IPS DF 6.9 (cell line): ENCODE measurements at regions not wholly inside any gene's neighbourhood (a gene's known extent, or its start where the extent isn't known, plus 50 kb on each side); places are given as distances from the start of the nearest gene placed in this dataset.

ENCODE experiments used
- DNase-seq: peaks from one replicate; pipeline ENCODE4 v3.0.0-alpha.2; 2013; ENCODE audit warnings: low read depth, low spot score
- H3K27ac ChIP-seq: one replicate; pipeline ENCODE4 v1.5.1; 2013; ENCODE audit warnings: low read length, control low read depth
- H3K27me3 ChIP-seq: 2 replicates; pipeline ENCODE4 v1.6.1; 2013; ENCODE audit warnings: mild to moderate bottlenecking, low read length; ENCODE audit not compliant: control insufficient read depth, insufficient read depth
- H3K36me3 ChIP-seq: 2 replicates; pipeline ENCODE4 v1.6.1; 2013; ENCODE audit warnings: low read length; ENCODE audit not compliant: control insufficient read depth, insufficient read depth
- H3K4me1 ChIP-seq: 2 replicates; pipeline ENCODE4 v1.6.1; 2013; ENCODE audit warnings: low read length; ENCODE audit not compliant: control insufficient read depth, insufficient read depth
- H3K4me3 ChIP-seq: 2 replicates; pipeline ENCODE4 v1.5.1; 2013; ENCODE audit warnings: mild to moderate bottlenecking, low read length
- H3K9me3 ChIP-seq: 2 replicates; pipeline ENCODE4 v1.6.1; 2013; ENCODE audit warnings: low read length, inconsistent platforms; ENCODE audit not compliant: control insufficient read depth, insufficient read depth
- WGBS: extraction: QIAGEN DNeasy Blood & Tissue Kit; methylation state at CpG from one replicate; pipeline ENCODE4 v1.1.7; 2013; ENCODE audit warnings: mixed read lengths, missing lambda C conversion rate; ENCODE audit not compliant: insufficient read length, insufficient coverage; 5-methylcytosine and 5-hydroxymethylcytosine counted together

DNA sequence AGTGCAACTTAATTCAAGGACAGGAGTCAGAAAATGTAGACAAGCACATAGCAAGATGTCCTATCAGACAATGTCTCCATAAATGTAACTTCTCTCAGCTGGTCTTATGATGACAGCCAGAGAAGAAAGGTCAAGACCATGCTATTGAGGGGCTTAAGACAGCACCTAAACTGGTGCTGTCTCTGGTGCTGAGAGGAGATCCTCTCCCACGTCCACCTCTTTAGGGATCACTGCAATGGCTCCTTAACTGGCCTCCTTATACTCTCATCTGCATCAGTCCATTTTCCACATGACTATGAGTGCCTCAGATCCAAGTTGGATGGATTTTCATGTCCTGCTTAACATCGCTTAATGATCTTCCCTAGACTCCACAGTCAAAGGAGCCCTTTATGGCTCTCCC is 210.6 kb downstream of the ARL4A start:
- Histone ChIP-seq H3K9me3 (no peaks in the 10 kb centered on the region), H3K4me1 (peaks cover 1% of the 10 kb centered on the region; the same call in 1 of the 2 replicates), H3K36me3 (no peaks in the 10 kb centered on the region), H3K4me3 (no peak overlapping the region), H3K27me3 (no peaks in the 10 kb centered on the region), H3K27ac (no peak overlapping the region)
- WGBS: no CpG with 5 or more reads among the region's 2 CpGs
- no peak for DNase-seq

DNA sequence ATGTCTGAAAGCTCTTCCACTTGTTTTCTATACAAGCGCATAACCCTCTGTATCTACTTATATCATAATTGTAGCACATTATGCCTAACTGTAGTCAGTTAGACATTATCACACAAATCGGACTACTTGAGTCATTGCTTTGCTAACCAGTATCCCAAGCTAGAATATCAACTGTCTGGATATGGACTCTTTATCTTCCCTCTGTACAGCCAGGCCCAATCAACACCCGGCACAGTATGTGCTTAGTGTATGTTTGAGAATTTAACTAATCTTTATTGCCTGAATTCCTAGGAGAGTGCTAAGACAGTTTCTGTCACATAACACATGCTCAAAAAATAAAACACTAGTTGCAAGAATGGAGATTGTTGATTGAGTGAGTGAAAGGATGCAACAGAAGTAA is 211.2 kb downstream of the ARL4A start:
- H3K27ac ChIP-seq: no peak overlapping the region
- H3K36me3 ChIP-seq: no peaks in the 10 kb centered on the region
- H3K27me3 ChIP-seq: no peaks in the 10 kb centered on the region
- DNase-seq: no peak
- WGBS: no CpG with 5 or more reads among the region's 3 CpGs
- no peak overlapping the region for H3K4me3 ChIP-seq
- peaks cover 1% of the 10 kb centered on the region; the same call in 1 of the 2 replicates for H3K4me1 ChIP-seq
- H3K9me3 ChIP-seq: no peaks in the 10 kb centered on the region

- H3K27me3 ChIP-seq: no peaks in the 10 kb centered on the region
- no CpG with 5 or more reads among the region's 5 CpGs for WGBS
Measured at GRCh38 chr7:12905671-12906070, 218.2 kb downstream of the ARL4A start.

GRCh38 chr7:12907774-12908173 is 220.3 kb downstream of the ARL4A start:
- no peak overlapping the region for H3K27ac ChIP-seq
- H3K36me3 ChIP-seq: no peaks in the 10 kb centered on the region
- H3K4me1 ChIP-seq: no peaks in the 10 kb centered on the region
- no peak overlapping the region for H3K4me3 ChIP-seq
- no peaks in the 10 kb centered on the region for H3K9me3 ChIP-seq
- WGBS: no CpG with 5 or more reads among the region's 2 CpGs
- no peak for DNase-seq
- H3K27me3 ChIP-seq: no peaks in the 10 kb centered on the region

More at GRCh38 chr7:12905671-12906070, 218.2 kb downstream of the ARL4A start:
- Histone ChIP-seq H3K36me3 (no peaks in the 10 kb centered on the region), H3K27ac (no peak overlapping the region), H3K4me3 (no peak overlapping the region), H3K4me1 (no peaks in the 10 kb centered on the region), H3K9me3 (no peaks in the 10 kb centered on the region)
- DNase-seq: no peak

GRCh38 chr7:12909483-12909882 is 222.1 kb downstream of the ARL4A start:
- no CpG with 5 or more reads among the region's 1 CpG for WGBS
- no peaks in the 10 kb centered on the region for H3K4me1 ChIP-seq
- DNase-seq: no peak
- no peak overlapping the region for H3K27ac ChIP-seq
- no peaks in the 10 kb centered on the region for H3K36me3 ChIP-seq
- H3K27me3 ChIP-seq: no peaks in the 10 kb centered on the region
- H3K4me3 ChIP-seq: no peak overlapping the region
- no peaks in the 10 kb centered on the region for H3K9me3 ChIP-seq

- no peaks in the 10 kb centered on the region for H3K36me3 ChIP-seq
- WGBS: no CpG with 5 or more reads among the region's 2 CpGs
- no peaks in the 10 kb centered on the region for H3K27me3 ChIP-seq
- H3K9me3 ChIP-seq: no peaks in the 10 kb centered on the region
- H3K27ac ChIP-seq: no peak overlapping the region
- no peak overlapping the region for H3K4me3 ChIP-seq
- DNase-seq: no peak
- no peaks in the 10 kb centered on the region for H3K4me1 ChIP-seq
Measured at GRCh38 chr7:12911053-12911452, 223.6 kb downstream of the ARL4A start.

- no peak overlapping the region for H3K27ac ChIP-seq
- no CpG with 5 or more reads among the region's 3 CpGs for WGBS
- no peaks in the 10 kb centered on the region for H3K36me3 ChIP-seq
- H3K4me3 ChIP-seq: no peak overlapping the region
- H3K9me3 ChIP-seq: no peaks in the 10 kb centered on the region
- no peaks in the 10 kb centered on the region for H3K4me1 ChIP-seq
- no peaks in the 10 kb centered on the region for H3K27me3 ChIP-seq
- DNase-seq: no peak
Measured at GRCh38 chr7:12913002-12913401, 225.6 kb downstream of the ARL4A start.

DNA sequence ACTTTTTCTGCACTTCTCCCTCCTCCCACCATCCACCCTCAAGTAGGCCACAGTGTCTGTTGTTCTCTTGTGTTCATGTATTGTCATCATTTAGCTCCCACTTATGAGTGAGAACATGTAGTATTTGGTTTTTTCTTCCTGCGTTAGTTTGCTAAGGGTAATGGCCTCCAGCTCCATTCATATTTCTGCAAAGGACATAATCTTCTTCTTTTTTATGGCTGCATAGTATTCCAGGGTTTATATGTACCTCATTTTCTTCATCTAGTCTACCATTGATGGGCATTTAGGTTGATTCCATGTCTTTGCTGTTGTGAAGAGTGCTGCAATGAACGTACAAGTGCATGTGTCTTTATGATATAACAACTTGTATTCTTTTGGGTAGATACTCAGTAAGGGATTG is 230.4 kb downstream of the ARL4A start:
- no CpG with 5 or more reads among the region's 2 CpGs for WGBS
- no peaks in the 10 kb centered on the region for H3K36me3 ChIP-seq
- no peak overlapping the region for H3K4me3 ChIP-seq
- no peaks in the 10 kb centered on the region for H3K4me1 ChIP-seq
- no peaks in the 10 kb centered on the region for H3K27me3 ChIP-seq
- no peaks in the 10 kb centered on the region for H3K9me3 ChIP-seq
- H3K27ac ChIP-seq: no peak overlapping the region
- no peak for DNase-seq

DNA sequence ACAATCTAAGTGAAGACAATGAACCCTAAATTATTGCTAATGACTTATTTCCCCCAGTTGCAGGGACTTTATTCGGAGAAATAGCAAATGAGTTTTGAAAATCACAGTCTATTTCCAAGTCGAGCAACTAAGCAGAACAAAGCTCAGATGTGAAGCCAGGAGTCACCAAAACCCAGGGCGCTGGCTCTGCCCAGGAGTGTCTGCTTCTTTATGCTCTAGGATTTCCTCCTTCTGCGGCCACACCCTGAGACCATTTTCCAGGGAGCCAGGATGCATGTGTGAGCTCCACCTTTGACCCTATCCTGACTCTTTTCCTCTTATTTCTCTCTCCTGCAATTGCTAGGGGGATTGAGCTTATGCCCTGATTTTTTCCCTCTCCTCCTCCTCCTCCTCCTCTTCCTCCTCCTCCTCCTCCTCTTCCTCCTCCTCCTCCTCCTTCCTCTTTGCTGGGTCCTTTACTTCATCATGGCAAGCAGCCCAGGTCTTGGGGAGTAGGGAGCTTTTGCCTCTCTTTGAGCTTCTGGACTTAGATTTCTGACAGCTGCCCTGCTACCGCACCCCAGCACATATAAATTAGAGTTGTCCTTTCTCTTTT is 234.4 kb downstream of the ARL4A start:
- no CpG with 5 or more reads among the region's 5 CpGs for WGBS
- no peaks in the 10 kb centered on the region for H3K36me3 ChIP-seq

GRCh38 chr7:12923971-12924370 is 236.5 kb downstream of the ARL4A start:
- H3K4me3 ChIP-seq: no peak overlapping the region

More for the DNA sequence above, 234.4 kb downstream of the ARL4A start:
- Histone ChIP-seq H3K9me3 (no peaks in the 10 kb centered on the region), H3K4me3 (no peak overlapping the region), H3K4me1 (no peaks in the 10 kb centered on the region), H3K27me3 (no peaks in the 10 kb centered on the region), H3K27ac (no peak overlapping the region)
- DNase-seq: no peak

DNA sequence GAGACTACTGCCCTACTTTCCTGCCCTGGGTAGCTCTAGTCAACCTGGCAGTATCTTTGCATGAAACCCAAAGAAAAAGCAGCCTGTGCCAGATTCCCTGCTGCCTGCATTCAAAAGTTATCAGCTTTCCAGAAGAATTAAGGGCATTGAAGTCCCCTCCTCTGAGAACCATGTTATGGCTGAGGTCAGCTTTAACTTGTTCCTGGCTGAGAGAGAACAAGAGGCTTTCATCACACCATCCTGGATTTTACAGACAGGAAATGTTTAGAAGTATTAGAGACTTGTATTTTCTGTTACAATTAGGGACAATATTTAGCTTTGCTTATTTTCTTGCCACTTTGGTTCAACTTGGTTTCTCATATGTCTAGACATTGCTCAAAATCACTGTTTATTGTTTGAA is 238.8 kb downstream of the ARL4A start:
- no peaks in the 10 kb centered on the region for H3K9me3 ChIP-seq
- no peaks in the 10 kb centered on the region for H3K36me3 ChIP-seq
- H3K27ac ChIP-seq: no peak overlapping the region
- DNase-seq: no peak
- H3K4me3 ChIP-seq: no peak overlapping the region
- H3K27me3 ChIP-seq: no peaks in the 10 kb centered on the region
- H3K4me1 ChIP-seq: no peaks in the 10 kb centered on the region

More at GRCh38 chr7:12923971-12924370, 236.5 kb downstream of the ARL4A start:
- Histone ChIP-seq H3K36me3 (no peaks in the 10 kb centered on the region), H3K27me3 (no peaks in the 10 kb centered on the region), H3K27ac (no peak overlapping the region), H3K9me3 (no peaks in the 10 kb centered on the region), H3K4me1 (no peaks in the 10 kb centered on the region)
- no peak for DNase-seq
- WGBS: no CpG with 5 or more reads among the region's 4 CpGs
